ENCODE measurements at regions not wholly inside any gene's neighbourhood (a gene's known extent, or its start where the extent isn't known, plus 50 kb on each side); places are given as distances from the start of the nearest gene placed in this dataset.

GRCh38 chr2:120809609-120810440 is 74.2 kb downstream of the GLI2 start:
- no peak for DNase-seq

- DNase-seq, result no peak
Measured at GRCh38 chr2:120810639-120811038, 75.0 kb downstream of the GLI2 start.

GRCh38 chr2:120812866-120813265 is 77.2 kb downstream of the GLI2 start:
- DNase-seq, result no peak

- no peak for DNase-seq
Measured at GRCh38 chr2:120814352-120814751, 78.7 kb downstream of the GLI2 start.

- DNase-seq, result no peak
Measured at GRCh38 chr2:120815292-120815691, 79.6 kb downstream of the GLI2 start.

DNA sequence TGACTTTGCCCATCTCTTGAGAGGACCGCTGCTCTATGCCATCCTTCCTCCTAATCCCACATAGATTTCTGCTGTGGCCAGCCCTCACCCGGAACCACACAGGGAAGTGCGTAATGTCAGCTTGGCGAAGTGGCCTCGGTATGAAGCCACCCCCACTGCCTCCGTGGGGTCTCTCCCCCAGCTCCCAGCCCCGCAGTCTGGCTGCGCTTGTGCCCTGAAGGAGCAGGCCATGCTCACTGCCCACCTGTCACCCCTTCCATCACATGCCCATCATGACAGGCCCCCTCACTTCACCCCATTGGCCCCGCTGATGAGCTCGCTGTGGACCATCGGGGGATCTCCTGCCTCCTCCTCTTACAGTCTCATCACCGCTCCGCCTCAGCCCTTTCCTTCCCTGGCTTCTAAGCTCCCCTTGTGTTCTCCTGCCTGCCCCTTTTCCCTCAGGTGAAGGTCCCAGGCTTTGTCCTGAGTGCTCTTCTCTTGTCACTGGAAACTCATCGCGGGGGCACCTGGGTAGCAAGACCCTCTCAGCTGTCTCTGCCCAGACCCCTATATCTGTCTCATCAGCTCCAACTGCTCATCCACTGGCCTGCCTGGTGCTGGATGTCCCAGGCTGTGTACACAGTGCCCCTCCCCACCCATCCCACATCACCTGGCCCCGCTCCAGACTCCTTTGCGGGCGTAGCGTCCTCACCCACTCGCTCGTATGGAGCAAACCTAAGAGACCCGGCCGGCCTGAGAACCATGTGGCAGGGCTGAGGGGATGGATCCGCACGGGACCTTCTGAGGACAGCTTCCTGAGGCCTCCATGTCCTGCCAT is 81.7 kb downstream of the GLI2 start:
- no peak for DNase-seq

GRCh38 chr2:120817956-120818325 is 82.3 kb downstream of the GLI2 start:
- DNase-seq, result no peak

- no peak for DNase-seq
Measured at GRCh38 chr2:120818441-120818920, 82.8 kb downstream of the GLI2 start.

DNA sequence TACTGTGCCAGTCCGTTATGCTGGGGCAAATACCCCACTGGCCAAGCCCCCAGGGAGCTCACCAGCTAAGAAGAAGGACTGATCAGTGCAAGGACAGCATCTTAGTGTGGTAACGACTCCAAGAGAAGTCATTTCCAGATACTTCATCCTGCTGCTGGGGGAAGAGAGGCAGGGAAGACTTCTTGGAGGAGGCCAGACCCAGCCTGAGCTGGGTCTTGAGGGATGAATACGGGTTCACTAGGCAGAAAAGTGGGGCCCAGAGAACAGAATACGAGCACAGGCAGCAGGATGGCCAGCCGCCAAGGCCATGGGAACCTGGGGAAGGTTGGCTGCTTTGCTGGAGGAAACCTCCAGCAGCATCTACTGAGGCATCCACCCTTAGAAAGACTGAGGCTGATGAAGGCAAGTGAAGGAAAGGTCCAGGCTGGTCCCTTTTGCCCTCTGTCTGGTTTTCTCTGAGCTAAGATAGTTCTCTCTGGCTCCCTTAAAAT is 84.1 kb downstream of the GLI2 start:
- no peak for DNase-seq

DNA sequence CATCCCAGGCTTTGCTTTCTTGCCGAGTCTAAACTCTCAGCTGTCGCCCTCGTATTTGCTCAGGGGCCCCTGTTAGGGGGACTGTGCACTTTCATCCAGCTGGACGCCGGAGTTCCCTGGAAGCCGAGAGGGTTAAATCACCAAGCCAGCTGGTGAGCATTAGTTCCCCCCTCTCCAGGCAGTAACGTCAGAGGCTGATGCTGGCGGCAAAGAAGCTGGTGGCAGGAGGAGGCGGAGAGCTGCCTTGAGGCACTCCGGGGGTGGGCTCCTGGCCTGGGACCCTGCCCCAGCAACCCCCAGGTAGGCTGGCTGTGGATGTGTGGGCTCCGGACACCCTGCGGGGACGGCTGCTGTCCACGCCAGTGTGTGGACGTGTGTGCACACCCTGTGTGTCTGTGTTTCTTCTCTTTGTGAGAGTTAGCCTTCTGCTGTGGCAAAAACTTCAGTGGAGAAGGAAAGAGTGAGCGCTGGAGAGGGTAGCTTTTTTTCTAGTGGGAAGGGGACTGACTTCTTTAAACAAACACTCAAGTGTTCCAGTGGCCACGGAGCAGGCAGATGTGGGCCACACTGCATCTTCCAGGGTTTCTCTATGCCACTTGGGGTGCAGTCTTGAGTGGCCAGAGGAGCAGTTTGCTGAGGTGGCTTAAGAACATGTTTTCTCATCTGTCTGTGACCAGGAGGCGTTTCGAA is 84.7 kb downstream of the GLI2 start:
- DNase-seq, result no peak

DNA sequence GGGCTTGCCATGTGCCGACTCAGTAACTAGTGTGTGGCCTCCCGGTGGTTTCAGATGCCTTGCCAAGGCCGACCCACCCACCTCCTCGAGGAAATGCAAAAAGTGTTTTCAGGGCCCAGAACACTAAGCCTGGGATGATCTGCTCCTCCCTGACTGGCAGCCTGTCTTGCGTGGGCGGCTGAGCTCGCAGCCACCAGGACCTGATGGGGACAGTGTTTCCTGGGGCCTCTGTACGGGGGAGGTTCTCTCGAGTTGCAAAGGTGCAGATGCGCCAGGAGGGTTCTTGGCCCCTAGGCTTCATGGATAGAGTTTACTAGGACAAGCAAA is 85.2 kb downstream of the GLI2 start:
- DNase-seq, result no peak

DNA sequence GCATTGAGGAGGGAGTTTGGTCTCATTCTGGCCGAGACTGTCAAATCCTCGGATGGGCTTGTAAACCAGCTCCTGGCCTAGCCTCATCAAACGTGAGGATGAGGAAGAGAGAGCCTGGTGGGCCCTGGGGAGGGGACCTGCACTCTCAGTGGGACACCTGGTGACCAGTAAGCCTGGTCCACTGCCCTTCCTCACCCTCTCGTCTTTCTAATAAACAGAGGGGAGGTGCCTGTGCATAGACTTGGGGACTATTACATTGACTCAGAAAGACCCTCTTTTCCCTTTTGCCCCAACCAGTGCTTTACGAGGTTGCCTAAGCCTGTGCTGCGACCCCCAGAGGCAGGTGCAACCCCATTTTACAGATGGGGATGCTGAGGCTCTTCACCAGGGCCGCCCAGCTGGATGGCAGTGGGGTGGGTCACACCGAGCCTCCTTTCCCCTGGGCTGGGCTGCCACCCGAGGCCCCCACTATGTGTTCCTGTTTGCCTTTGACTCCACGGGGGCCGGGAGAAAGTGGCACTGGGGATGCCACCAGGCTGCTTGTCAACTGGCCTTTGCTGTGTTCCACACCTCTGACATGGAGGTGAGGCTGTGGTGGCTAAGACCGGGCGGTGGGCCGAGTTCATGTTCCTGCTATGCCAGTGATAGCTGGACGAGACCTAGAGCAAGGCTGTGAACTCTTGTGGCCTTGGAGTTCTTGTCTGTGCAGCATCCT is 85.9 kb downstream of the GLI2 start:
- no peak for DNase-seq

DNA sequence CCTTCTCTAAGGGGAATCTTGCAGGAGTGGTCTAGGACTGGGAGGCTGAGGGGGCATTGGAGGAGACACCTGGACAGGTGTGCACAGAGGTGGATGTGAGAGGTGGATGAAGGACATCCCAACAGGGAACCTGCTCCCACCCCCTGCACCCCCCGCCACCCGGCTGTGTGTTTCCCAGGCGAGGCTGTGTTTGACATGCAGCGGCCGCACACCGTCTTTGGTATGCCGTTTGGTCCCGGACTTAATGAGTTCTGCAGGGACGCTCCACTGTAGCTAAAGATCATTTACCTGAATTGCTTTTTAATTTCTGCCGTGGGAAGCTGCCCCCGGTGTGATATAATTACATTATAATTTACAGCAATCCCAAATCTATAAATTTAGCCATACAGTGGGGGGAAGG is 87.3 kb downstream of the GLI2 start:
- DNase-seq, result no peak

DNA sequence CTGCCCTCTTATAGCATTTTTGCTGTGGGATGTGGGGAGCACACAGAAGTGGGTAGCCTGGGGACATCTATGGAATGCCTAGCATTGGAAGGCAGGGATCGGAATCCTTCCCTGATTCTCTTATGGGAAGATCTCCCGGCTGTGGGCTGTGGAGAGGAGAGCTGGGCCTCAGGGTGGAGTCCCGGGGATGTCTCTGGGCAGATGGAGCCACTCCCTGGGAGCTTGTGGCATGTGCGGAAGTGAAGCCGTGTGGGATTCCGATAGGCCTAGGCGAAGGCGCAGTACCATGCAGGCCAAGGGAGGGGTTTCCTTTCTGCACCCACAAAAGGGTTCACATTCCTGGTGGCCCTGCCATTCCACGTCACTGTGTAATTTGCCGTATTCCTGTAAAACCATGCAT is 87.9 kb downstream of the GLI2 start:
- DNase-seq, result no peak

GRCh38 chr2:120824246-120824645 is 88.6 kb downstream of the GLI2 start:
- no peak for DNase-seq

DNA sequence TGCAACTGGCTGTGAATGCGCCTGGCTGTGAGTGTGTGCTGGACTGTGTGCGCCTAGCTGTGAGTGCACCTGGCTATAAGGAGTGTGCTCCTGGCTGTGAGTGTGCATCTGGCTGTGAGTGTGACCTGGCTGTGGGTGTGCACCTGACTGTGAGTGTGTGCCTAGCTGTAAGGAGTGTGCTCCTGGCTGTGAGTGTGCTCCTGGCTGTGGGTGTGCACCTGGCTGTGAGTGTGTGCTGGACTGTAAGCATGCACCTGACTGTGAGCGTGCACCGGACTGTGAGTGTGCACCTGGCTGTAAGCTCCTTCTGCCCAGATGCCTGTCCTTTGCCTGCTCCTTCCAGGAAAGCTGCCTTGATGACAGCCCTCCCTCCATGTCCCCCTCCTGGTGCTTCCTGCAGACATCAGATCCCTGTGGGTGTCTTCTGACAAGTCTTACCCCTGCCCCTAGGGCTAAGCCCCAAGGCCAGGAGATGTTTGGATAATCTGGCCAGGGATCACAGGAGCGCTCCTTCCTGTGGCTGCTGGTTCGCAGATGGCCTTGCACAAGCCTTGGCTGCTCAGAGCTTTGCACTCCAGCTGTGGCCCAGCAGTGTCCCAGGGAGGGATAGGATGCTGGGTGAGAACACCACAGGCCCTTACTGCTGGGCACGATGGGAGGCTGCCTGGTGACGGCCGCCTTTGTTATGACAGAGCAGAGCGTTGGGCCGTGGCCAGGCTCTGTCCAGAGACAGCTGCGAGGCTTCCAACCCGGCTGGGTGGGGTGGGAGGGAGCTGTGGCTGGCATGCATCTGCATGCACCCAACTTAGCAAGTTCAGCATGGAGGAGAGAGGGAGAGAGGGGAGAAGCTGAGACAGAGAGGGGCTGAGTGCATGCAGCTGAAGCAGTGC is 89.9 kb downstream of the GLI2 start:
- DNase-seq, result no peak

- DNase-seq, result no peak
Measured at GRCh38 chr2:120826260-120826648, 90.6 kb downstream of the GLI2 start.

DNA sequence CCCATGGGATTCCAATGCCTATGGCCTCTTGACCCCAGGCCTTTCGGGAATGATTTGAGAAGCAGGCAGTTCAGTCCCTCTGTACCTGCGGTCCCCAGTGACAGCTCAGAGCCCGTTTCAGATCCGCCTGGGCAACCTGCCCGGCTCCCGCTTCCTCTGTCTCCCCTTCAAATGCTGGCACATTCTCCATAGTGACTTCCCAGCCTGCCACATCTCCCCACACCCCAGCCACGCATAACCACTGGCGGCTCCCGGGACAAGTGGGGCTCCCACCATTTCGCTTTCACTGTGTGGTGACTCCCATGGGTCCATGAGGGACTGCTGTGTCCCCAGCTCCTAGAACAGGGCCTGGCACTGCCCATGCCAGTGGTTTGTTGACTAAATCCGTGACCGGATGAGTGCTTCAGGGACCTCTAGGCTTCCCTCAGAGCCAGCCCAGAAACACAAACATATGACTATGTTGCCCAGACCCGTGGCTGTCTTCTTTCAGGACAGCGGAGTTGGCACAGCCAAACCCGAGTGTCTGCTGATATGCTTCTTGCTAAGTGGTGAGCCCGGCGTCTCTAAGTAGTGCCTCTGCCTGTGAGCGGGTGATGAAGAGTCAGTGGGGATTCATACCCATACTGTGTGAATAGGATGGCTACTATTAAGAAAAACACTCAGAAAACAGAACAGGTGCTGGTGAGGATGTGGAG is 91.2 kb downstream of the GLI2 start:
- DNase-seq, result no peak

- DNase-seq, result no peak
Measured at GRCh38 chr2:120828066-120828465, 92.4 kb downstream of the GLI2 start.

GRCh38 chr2:120828829-120829632 is 93.4 kb downstream of the GLI2 start:
- DNase-seq, result no peak

Data from NCI-H1048 (cell line).